BJ (cell line): ENCODE measurements at regions not wholly inside any gene's neighbourhood (a gene's known extent, or its start where the extent isn't known, plus 50 kb on each side); places are given as distances from the start of the nearest gene placed in this dataset.

ENCODE experiments used
- CTCF ChIA-PET: fragments of 350-600 bp; formaldehyde crosslinking; extraction: SDS; loops from one replicate; lab custom pipeline; 2021; ENCODE audit warnings: antibody characterized with exemption, inconsistent platforms; lab: Yijun Ruan, JAX
- POLR2A ChIA-PET: fragments of 300-600 bp; sonication (Branson Sonifier 250); formaldehyde crosslinking; extraction: SDS; loops from one replicate; lab custom pipeline; 2021; ENCODE audit warnings: antibody characterized with exemption; lab: Charles Lee
- DNase-seq: peaks from one replicate; pipeline ENCODE4 v3.0.0-alpha.2; 2011; ENCODE audit warnings: low read depth
- H3K27me3 ChIP-seq: 2 replicates; pipeline ENCODE4 v1.6.0; 2011; ENCODE audit warnings: low read length; ENCODE audit not compliant: control insufficient read depth, insufficient read depth
- H3K36me3 ChIP-seq: 2 replicates; pipeline ENCODE4 v1.5.1; 2011; ENCODE audit warnings: low read length; ENCODE audit not compliant: control insufficient read depth, insufficient read depth
- H3K4me3 ChIP-seq: 2 replicates; pipeline ENCODE4 v1.5.1; 2011; ENCODE audit warnings: low read depth, mild to moderate bottlenecking, control low read depth, low read length
- TF ChIP-seq, protein P1 (sequence below): IDR thresholded peaks from 2 replicates; pipeline ENCODE4 v1.5.1; 2011; ENCODE audit warnings: low read depth, mild to moderate bottlenecking, control low read depth, inconsistent platforms, low read length, moderate library complexity; ENCODE audit not compliant: insufficient read depth

DNA sequence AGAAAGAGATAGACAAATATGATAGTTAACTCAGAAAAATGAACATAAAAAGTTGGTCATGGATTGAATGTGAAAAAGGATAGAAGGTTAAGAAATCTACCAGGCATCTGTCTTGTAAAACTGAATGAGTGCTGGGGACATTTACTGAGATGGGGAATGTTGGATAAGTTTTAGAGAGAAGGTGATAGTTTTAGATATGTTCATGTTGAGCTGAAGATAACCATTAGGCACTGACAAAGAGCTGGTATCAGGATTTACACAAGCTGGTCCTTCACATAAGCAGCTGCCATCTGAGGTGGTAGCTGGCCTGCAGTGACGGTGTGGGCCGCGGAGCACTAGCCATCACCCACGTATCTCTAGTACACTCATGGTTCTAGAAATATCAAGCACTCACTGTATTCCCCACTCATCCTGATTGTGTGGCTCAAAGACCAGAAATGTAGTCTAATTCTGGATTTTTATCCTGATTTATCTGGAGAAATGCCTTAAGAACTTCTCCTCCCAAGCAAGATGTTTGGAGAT is 194.4 kb upstream of the KCNJ16 start:
- CTCF ChIA-PET: interaction anchor here (0.7 kb wide), 1 partner anchor 38 kb away, joined by 4 read pairs; no protein-coding TSS in a partner anchor

DNA sequence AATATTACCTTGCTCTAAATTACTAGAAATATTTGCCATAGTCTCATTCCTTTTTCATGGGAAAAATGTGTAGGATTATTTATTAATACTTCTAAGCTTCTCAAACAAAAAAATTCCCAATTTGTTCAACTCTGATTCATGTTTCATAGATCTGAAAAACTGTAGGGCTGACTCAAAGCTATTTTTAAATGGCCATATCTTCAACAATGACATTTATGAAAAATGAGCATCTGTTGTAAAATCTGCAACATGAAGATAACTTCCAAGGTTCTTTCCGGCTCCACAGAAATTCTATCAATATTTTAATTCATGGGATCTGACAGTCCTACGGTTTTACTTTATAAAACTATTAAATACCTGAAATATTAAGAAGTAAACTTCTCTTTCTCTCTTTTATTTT is 192.7 kb upstream of the KCNJ16 start:
- no peaks in the 10 kb centered on the region for H3K36me3 ChIP-seq
- no peak for DNase-seq
- POLR2A ChIA-PET: no interaction called here
- no peaks in the 10 kb centered on the region for H3K27me3 ChIP-seq
- CTCF ChIA-PET: interaction anchor here (1.3 kb wide), 1 partner anchor 275 kb away, joined by 4 read pairs; no protein-coding TSS in a partner anchor
- H3K4me3 ChIP-seq: no peak overlapping the region
- TF ChIP-seq, protein P1, sequence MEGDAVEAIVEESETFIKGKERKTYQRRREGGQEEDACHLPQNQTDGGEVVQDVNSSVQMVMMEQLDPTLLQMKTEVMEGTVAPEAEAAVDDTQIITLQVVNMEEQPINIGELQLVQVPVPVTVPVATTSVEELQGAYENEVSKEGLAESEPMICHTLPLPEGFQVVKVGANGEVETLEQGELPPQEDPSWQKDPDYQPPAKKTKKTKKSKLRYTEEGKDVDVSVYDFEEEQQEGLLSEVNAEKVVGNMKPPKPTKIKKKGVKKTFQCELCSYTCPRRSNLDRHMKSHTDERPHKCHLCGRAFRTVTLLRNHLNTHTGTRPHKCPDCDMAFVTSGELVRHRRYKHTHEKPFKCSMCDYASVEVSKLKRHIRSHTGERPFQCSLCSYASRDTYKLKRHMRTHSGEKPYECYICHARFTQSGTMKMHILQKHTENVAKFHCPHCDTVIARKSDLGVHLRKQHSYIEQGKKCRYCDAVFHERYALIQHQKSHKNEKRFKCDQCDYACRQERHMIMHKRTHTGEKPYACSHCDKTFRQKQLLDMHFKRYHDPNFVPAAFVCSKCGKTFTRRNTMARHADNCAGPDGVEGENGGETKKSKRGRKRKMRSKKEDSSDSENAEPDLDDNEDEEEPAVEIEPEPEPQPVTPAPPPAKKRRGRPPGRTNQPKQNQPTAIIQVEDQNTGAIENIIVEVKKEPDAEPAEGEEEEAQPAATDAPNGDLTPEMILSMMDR: no peak

More for the DNA sequence above, 194.4 kb upstream of the KCNJ16 start:
- no peak for DNase-seq
- Histone ChIP-seq H3K36me3 (no peaks in the 10 kb centered on the region), H3K27me3 (no peaks in the 10 kb centered on the region), H3K4me3 (no peak overlapping the region)
- TF ChIP-seq, protein P1: no peak
- POLR2A ChIA-PET: no interaction called here

DNA sequence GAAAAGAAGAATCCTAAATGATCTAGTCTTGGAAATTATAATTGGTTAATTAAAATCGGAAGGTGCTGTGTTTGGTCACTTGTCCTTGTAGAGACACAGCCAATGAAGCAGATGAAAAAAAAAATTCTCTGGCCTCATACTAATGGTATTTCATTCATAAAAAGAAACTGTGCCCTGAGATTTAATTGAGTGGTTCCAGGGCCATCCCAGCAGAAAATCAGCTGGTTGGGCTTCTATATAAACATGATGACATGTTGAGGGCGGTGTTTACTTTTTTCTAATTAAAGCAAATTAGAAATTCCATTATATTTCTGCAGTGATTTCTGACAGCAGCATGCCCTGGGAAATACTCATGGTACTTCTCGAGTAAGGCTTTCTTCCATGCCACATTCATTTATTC is 191.9 kb upstream of the KCNJ16 start:
- DNase-seq: no peak
- no peak overlapping the region for H3K4me3 ChIP-seq

DNA sequence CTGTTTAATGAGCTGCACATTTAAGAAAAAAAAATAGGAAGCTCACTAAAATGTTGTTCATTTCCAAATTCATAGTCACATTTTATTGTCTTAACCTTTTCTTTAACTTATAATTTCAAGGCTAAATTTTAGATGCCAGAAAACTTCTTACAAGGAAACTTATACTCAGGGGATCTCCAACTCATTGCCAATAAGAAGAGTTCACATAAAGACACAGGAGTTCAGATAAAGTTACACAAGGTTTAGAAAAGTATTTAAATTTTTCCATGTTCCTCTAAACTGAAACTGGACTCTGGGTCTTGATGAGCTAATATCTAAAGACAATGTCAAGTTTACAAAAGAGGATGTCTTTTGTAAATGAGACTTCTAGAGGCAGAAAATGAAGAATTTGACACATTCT is 190.7 kb upstream of the KCNJ16 start:
- DNase-seq: no peak
- no peaks in the 10 kb centered on the region for H3K27me3 ChIP-seq
- no peaks in the 10 kb centered on the region for H3K36me3 ChIP-seq
- TF ChIP-seq, protein P1: no peak
- CTCF ChIA-PET: no interaction called here
- no peak overlapping the region for H3K4me3 ChIP-seq
- POLR2A ChIA-PET: no interaction called here

More for the DNA sequence above, 191.9 kb upstream of the KCNJ16 start:
- no peaks in the 10 kb centered on the region for H3K27me3 ChIP-seq
- H3K36me3 ChIP-seq: no peaks in the 10 kb centered on the region
- ChIA-PET POLR2A (no interaction called here), CTCF (no interaction called here)
- TF ChIP-seq, protein P1: no peak

DNA sequence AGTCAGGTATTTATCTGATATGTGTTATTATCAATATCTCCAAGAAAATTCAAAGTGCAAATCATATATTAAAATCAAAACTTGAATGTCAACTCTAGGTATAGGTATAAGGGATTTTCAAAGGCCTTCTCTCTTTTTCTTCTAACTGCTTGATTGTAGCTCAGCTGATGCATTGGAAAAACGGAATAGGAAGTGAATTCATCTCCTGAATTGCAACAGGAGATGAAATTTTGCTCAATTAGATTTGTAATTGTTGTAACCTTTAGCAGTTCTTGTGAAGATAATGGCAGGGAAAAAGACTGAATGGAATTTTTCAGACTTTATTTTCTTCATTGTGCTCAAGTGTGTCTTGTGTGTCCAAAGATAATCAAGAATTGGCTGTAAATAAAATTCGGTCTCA is 190.2 kb upstream of the KCNJ16 start:
- Histone ChIP-seq H3K36me3 (no peaks in the 10 kb centered on the region), H3K27me3 (no peaks in the 10 kb centered on the region), H3K4me3 (no peak overlapping the region)
- TF ChIP-seq, protein P1: no peak
- CTCF ChIA-PET: no interaction called here
- DNase-seq: no peak
- POLR2A ChIA-PET: no interaction called here
